ENCODE measurements at regions not wholly inside any gene's neighbourhood (a gene's known extent, or its start where the extent isn't known, plus 50 kb on each side); places are given as distances from the start of the nearest gene placed in this dataset.

DNA sequence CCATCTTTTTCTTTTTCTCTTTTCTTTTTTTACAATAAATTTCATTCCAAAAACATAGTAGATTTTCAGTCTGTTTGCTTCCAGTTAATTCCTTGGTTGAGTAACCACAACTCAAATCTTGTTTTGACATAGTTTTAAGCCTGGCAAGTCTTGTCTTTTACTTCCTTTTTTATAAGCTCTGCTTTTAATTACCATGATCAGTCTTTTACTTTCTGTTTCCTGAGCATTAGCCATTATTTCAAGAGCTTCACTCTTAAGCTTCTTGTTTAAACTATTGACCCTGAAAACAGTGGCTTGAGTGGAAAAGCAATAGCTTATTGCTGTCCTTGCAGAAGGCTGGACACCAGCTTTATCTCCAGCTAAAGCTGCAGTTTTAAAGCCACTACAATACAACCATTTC lies 1363.3 kb downstream of the MAT2B start:
- TF ChIP-seq POLR2A (IDR thresholded peaks at IDR 0.05) = no peak
- TF ChIP-seq, protein P1, sequence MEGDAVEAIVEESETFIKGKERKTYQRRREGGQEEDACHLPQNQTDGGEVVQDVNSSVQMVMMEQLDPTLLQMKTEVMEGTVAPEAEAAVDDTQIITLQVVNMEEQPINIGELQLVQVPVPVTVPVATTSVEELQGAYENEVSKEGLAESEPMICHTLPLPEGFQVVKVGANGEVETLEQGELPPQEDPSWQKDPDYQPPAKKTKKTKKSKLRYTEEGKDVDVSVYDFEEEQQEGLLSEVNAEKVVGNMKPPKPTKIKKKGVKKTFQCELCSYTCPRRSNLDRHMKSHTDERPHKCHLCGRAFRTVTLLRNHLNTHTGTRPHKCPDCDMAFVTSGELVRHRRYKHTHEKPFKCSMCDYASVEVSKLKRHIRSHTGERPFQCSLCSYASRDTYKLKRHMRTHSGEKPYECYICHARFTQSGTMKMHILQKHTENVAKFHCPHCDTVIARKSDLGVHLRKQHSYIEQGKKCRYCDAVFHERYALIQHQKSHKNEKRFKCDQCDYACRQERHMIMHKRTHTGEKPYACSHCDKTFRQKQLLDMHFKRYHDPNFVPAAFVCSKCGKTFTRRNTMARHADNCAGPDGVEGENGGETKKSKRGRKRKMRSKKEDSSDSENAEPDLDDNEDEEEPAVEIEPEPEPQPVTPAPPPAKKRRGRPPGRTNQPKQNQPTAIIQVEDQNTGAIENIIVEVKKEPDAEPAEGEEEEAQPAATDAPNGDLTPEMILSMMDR (IDR thresholded peaks at IDR 0.05) = no peak
